GM06990 (cell line): ENCODE measurements at regions not wholly inside any gene's neighbourhood (a gene's known extent, or its start where the extent isn't known, plus 50 kb on each side); places are given as distances from the start of the nearest gene placed in this dataset.
"Not testable (repeated sequence)": the region's sequence is repeated elsewhere in the genome, so short reads cannot be mapped to it uniquely, and the experiment has no call there.

ENCODE experiments used
- DNase-seq: peaks from one replicate; pipeline ENCODE4 v3.0.0-alpha.2; 2011; ENCODE audit not compliant: insufficient read length; ENCODE audit errors: extremely low read depth
- H3K27me3 ChIP-seq: replicated peaks from 2 replicates; pipeline ENCODE4 v1.6.0; 2011; ENCODE audit warnings: low read length; ENCODE audit not compliant: control insufficient read depth, insufficient read depth
- H3K36me3 ChIP-seq: 2 replicates; pipeline ENCODE4 v1.5.1; 2011; ENCODE audit warnings: low read length; ENCODE audit not compliant: control insufficient read depth, insufficient read depth
- H3K4me3 ChIP-seq: replicated peaks from 2 replicates; pipeline ENCODE4 v1.5.1; 2011; ENCODE audit warnings: low read depth, mild to moderate bottlenecking, control low read depth, low read length
- TF ChIP-seq, protein P1 (sequence below): IDR thresholded peaks from 2 replicates; pipeline ENCODE4 v1.5.1; 2011; ENCODE audit warnings: low read length, control low read depth, mild to moderate bottlenecking, inconsistent platforms; ENCODE audit not compliant: insufficient read depth, poor library complexity, severe bottlenecking

GRCh38 chr2:122710049-122710448, 954.6 kb downstream of the TSN start:
- TF ChIP-seq, protein P1, sequence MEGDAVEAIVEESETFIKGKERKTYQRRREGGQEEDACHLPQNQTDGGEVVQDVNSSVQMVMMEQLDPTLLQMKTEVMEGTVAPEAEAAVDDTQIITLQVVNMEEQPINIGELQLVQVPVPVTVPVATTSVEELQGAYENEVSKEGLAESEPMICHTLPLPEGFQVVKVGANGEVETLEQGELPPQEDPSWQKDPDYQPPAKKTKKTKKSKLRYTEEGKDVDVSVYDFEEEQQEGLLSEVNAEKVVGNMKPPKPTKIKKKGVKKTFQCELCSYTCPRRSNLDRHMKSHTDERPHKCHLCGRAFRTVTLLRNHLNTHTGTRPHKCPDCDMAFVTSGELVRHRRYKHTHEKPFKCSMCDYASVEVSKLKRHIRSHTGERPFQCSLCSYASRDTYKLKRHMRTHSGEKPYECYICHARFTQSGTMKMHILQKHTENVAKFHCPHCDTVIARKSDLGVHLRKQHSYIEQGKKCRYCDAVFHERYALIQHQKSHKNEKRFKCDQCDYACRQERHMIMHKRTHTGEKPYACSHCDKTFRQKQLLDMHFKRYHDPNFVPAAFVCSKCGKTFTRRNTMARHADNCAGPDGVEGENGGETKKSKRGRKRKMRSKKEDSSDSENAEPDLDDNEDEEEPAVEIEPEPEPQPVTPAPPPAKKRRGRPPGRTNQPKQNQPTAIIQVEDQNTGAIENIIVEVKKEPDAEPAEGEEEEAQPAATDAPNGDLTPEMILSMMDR, result no peak
- Histone ChIP-seq H3K36me3 (no peaks in the 10 kb centered on the region), H3K4me3 (no peak overlapping the region), H3K27me3 (no peaks in the 10 kb centered on the region)
- DNase-seq, result no peak

DNA sequence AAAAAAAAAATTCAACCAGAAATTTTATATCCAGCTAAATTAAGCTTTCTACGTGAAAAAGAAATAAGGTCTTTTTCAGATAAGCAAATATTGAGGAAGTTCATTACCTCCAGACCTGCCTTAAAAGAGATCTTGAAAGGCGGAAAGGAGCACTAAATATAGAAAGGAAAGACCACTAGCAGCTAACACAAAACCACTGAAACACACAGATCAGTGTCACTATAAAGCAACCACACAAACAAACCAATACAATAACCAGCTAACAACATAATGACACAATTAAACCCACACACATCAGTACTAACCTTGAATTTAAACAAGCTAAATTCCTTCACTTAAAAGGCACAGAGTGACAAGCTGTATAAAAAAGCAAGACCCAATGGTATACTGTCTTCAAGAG, 958.3 kb downstream of the TSN start:
- TF ChIP-seq, protein P1, result no peak
- no peaks in the 10 kb centered on the region for H3K36me3 ChIP-seq
- no peak overlapping the region for H3K4me3 ChIP-seq
- H3K27me3 ChIP-seq, result no peaks in the 10 kb centered on the region
- no peak for DNase-seq

DNA sequence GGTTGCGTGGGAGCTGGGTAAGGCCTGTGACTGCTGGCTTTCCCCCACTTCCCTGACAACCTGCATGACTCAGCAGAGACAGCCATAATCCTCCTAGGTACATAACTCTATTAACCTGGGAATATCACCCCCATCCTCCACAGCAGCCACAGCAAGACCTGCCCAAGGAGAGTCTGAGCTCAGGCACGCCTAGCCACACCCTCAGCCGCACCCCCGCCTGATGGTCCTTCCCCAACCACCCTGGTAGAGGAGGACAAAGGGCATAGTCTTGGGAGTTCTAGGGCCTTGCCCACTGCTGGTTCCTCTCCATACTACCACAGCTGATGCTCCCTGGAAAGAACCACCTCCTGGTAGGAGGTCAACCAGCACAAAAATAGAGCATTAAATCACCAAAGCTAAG, 965.4 kb downstream of the TSN start:
- not testable (repeated sequence) for H3K36me3 ChIP-seq, DNase-seq, H3K27me3 ChIP-seq, H3K4me3 ChIP-seq

DNA sequence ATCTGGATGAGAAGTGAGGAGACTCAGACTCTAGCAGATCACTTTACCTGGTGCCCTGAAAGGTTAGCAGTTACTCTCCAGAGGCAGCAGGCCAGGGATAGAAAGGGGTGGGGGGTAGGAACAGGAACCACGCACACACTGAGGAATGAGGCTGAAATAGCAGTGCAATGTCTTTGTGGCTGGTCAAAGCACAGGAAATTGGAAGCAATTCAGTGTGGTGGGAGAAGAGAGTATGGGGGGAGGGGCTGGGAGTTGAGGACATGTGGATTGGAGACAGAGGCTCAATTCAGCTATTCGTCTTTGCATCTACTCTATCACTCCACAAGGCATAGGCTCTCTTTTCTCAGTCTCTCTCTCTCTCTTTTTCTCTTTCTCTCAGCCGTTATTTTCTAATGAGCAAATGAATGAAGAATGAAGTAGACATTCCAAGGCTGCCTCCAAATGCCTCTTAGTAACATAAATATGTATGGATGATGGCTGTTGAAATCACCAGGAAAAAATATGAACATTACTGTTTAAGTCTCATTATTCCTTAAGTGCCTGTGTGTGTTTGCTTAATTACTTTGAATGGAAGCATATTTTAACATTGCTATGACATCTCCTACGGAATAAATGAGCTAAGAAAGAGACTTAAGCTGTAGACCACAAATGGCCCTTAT, 979.4 kb downstream of the TSN start:
- no peak for DNase-seq
- no peak overlapping the region for H3K4me3 ChIP-seq
- TF ChIP-seq, protein P1, result no peak
- H3K36me3 ChIP-seq, result no peaks in the 10 kb centered on the region
- no peaks in the 10 kb centered on the region for H3K27me3 ChIP-seq

DNA sequence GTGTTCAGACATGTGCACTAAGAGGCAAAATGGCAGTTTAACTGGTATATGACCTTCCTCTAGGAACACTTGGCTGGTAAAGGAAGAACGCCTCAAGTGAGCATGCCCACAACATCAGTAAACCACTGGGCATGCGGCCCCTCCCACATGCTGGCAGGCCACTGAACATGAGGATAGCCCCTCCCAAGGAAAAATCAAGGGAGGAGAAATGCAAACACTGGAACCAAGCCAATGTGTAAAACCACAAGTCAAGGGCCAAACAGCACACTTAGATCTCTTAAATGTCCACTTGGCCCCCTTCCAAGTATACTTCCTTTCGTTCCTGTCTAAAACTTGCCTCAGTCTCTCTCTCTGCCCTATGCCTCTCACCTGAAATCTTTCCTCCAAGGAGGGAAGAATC, 980.8 kb downstream of the TSN start:
- Histone ChIP-seq H3K4me3 (no peak overlapping the region), H3K36me3 (no peaks in the 10 kb centered on the region), H3K27me3 (no peaks in the 10 kb centered on the region)
- no peak for DNase-seq
- TF ChIP-seq, protein P1, result no peak

DNA sequence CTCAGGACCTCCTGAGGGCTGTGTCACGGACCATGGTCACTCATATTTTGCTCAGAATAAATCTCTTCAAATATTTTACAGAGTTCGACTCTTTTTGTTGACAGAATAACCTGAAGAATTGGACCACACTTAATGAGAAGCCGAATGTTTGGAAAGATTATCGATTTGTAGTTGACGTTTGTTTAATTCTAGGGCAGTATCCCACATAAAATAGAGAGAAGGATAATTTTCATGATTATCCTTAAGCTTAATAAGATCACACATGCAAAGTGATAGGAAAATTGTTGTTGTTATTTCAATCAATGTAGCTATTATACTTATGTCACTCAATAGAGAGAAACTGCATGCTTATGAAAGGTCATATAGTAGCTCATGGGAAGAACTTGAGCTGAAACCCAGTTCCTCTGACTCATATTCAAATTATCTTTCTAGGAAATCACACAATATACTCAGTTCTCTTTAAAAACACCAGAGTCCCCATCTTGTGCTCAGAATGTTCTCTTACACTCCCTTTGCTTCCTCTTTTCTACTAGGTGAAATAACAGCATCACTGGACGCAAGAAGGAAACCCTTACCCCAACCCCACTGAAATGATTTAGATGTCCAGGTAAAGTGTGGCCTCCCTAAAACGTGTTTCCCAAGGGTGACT, 982.1 kb downstream of the TSN start:
- no peaks in the 10 kb centered on the region for H3K36me3 ChIP-seq
- H3K4me3 ChIP-seq, result no peak overlapping the region
- peak; percentile 51 for DNase-seq
- H3K27me3 ChIP-seq, result no peaks in the 10 kb centered on the region
- TF ChIP-seq, protein P1, result peak; percentile 3
